K562 (cell line): ENCODE measurements at regions not wholly inside any gene's neighbourhood (a gene's known extent, or its start where the extent isn't known, plus 50 kb on each side); places are given as distances from the start of the nearest gene placed in this dataset.

ENCODE experiments used
- ATAC-seq: fragments of 200-7000 bp; cut with Tn5 transposase; 3 replicates; pipeline ENCODE4 v1.9.1; 2020; ENCODE audit warnings: moderate library complexity
- BruUV-seq: library from RNA; stranded (reverse); fragments of 400-500 nt; replicated peaks from 2 replicates; lab custom pipeline; 2021; lab: Mats Ljungman, UMichigan
- CTCF ChIA-PET: fragments of 300-600 bp; formaldehyde crosslinking; extraction: SDS; loops from one replicate; lab custom pipeline; 2021; ENCODE audit warnings: low intra/inter-chr PET ratio; lab: Yijun Ruan, JAX
- POLR2A ChIA-PET: fragments of 300-600, 350-650 bp; sonication (Branson Sonifier 250); formaldehyde crosslinking; extraction: SDS; loops from one replicate; lab custom pipeline; 2021; ENCODE audit warnings: antibody characterized with exemption, inconsistent platforms; lab: Yijun Ruan, JAX
- DNase-seq, 4 experiments: peaks; one replicate each; pipeline versions ENCODE4 v3.0.0 to v3.0.0-alpha.2; 2011 to 2018; ENCODE audit warnings: low spot score in 3 of 4, mixed read lengths in 3 of 4; ENCODE audit errors: extremely low read depth in 1 of 4
- FAIRE-seq: peaks from 2 replicates; lab custom pipeline; 2011; peaks lifted over from hg19 to GRCh38; lab: Jason Lieb, UNC
- H2AFZ ChIP-seq: 2 replicates; pipeline ENCODE4 v1.6.0; 2011; ENCODE audit warnings: low read depth, low read length, control low read depth, inconsistent platforms
- H3K27ac ChIP-seq: fragments of 200-600 bp; 3 replicates; pipeline ENCODE4 v1.8.0; 2011; ENCODE audit warnings: low read depth, mild to moderate bottlenecking, control low read depth, inconsistent platforms, low read length, moderate library complexity, mixed read lengths; ENCODE audit errors: extremely low read depth
- H3K27me3 ChIP-seq, 2 experiments: fragments of 300-600 bp in 1 of 2; 2 replicates in 1 of 2; 3 replicates in 1 of 2; pipeline versions ENCODE4 v1.6.0 to v1.8.0; 2011; ENCODE audit warnings: inconsistent platforms in 2 of 2, low read length in 2 of 2, mild to moderate bottlenecking in 1 of 2, mixed read lengths in 1 of 2, moderate library complexity in 1 of 2; ENCODE audit not compliant: control insufficient read depth in 2 of 2, insufficient read depth in 2 of 2
- H3K36me3 ChIP-seq: fragments of 300-600 bp; 3 replicates; pipeline ENCODE4 v1.8.0; 2011; ENCODE audit warnings: mild to moderate bottlenecking, low read length, inconsistent platforms; ENCODE audit not compliant: control insufficient read depth, insufficient read depth
- H3K4me1 ChIP-seq, 2 experiments: fragments of 200-600 bp in 1 of 2; replicated peaks in 1 of 2; 2 replicates in 1 of 2; 3 replicates in 1 of 2; pipeline versions ENCODE4 v1.5.1 to v1.8.0; 2011; ENCODE audit warnings: inconsistent platforms in 2 of 2, low read length in 2 of 2, mild to moderate bottlenecking in 1 of 2, mixed read lengths in 1 of 2, moderate library complexity in 1 of 2; ENCODE audit not compliant: control insufficient read depth in 2 of 2, insufficient read depth in 2 of 2
- H3K4me2 ChIP-seq: 2 replicates; pipeline ENCODE4 v1.6.1; 2011; ENCODE audit warnings: low read length, control low read depth, inconsistent platforms, mixed read lengths; ENCODE audit not compliant: insufficient read depth
- H3K4me3 ChIP-seq: fragments of 200-600 bp; sonication (generic), shearing (Covaris generic); 2 replicates; pipeline ENCODE4 v1.5.1; 2016; ENCODE audit warnings: control low read depth, inconsistent platforms
- H3K79me2 ChIP-seq: fragments of 200-600 bp; 3 replicates; pipeline ENCODE4 v1.8.0; 2011; ENCODE audit warnings: low read length, inconsistent platforms; ENCODE audit not compliant: control insufficient read depth, insufficient read depth
- H3K9ac ChIP-seq, 2 experiments: 2 replicates each; pipeline versions ENCODE4 v1.6.0 to v1.6.1; 2011; ENCODE audit warnings: low read depth in 2 of 2, low read length in 2 of 2, control low read depth in 1 of 2, inconsistent platforms in 1 of 2, mild to moderate bottlenecking in 1 of 2, mixed read lengths in 1 of 2; ENCODE audit not compliant: insufficient read depth in 1 of 2
- H3K9me1 ChIP-seq: one replicate; pipeline ENCODE4 v1.6.0; 2011; ENCODE audit warnings: inconsistent platforms, mild to moderate bottlenecking, low read length, moderate library complexity; ENCODE audit not compliant: control insufficient read depth, insufficient read depth
- H3K9me3 ChIP-seq: replicated peaks from 2 replicates; pipeline ENCODE4 v1.5.1; 2011; ENCODE audit warnings: low read depth, low read length, inconsistent platforms; ENCODE audit not compliant: control insufficient read depth, insufficient read depth
- H4K20me1 ChIP-seq: replicated peaks from 2 replicates; pipeline ENCODE4 v1.6.1; 2011; ENCODE audit warnings: low read length, inconsistent platforms, mixed read lengths; ENCODE audit not compliant: control insufficient read depth, insufficient read depth
- AFF4 ChIP-seq: sonication (generic); formaldehyde crosslinking; IDR thresholded peaks from 2 replicates; pipeline ENCODE4 v1.8.0; 2023; ENCODE audit warnings: mild to moderate bottlenecking, missing genetic modification reagents
- ATF4 ChIP-seq: fragments of 450-650 bp; formaldehyde crosslinking; IDR thresholded peaks from 2 replicates; pipeline ENCODE4 v1.4.0; 2022; ENCODE audit warnings: mild to moderate bottlenecking, moderate library complexity
- CC2D1A ChIP-seq: fragments of 450-650 bp; IDR thresholded peaks from 2 replicates; pipeline ENCODE4 v1.6.1; 2017; ENCODE audit warnings: mild to moderate bottlenecking
- CHCHD3 ChIP-seq: fragments of 250-450 bp; sonication (Bioruptor Pico); IDR thresholded peaks from 2 replicates; pipeline ENCODE4 v2.1.2; 2022; ENCODE audit warnings: mild to moderate bottlenecking
- CHD1 ChIP-seq: fragments of 200-600 bp; sonication (generic); IDR thresholded peaks from one replicate; pipeline ENCODE4 v1.6.1; 2012; ENCODE audit warnings: mild to moderate bottlenecking, moderate library complexity, low read length, inconsistent platforms
- DACH1 ChIP-seq: fragments of 450-650 bp; IDR thresholded peaks from 2 replicates; pipeline ENCODE4 v1.6.1; 2018; ENCODE audit not compliant: partially characterized antibody
- DEAF1 ChIP-seq: fragments of 450-650 bp; formaldehyde crosslinking; IDR thresholded peaks from 2 replicates; pipeline ENCODE4 v1.4.0; 2020; ENCODE audit warnings: mild to moderate bottlenecking, moderate library complexity
- KLF1 ChIP-seq: fragments of 450-650 bp; IDR thresholded peaks from 2 replicates; pipeline ENCODE4 v1.6.1; 2016; ENCODE audit warnings: missing genetic modification characterization, missing compliant biosample characterization
- L3MBTL2 ChIP-seq: fragments of 450-650 bp; IDR thresholded peaks from 2 replicates; pipeline ENCODE4 v1.6.1; 2016; ENCODE audit warnings: mild to moderate bottlenecking, moderate library complexity
- PATZ1 ChIP-seq: fragments of 250-450 bp; sonication (Bioruptor Pico); IDR thresholded peaks from 2 replicates; pipeline ENCODE4 v1.5.0; 2020; ENCODE audit warnings: mild to moderate bottlenecking, borderline replicate concordance
- PURB ChIP-seq: sonication (generic); formaldehyde crosslinking; IDR thresholded peaks from 2 replicates; pipeline ENCODE4 v1.9.0; 2021; ENCODE audit warnings: low read depth, mild to moderate bottlenecking, missing genetic modification reagents
- SMAD3 ChIP-seq: fragments of 450-650 bp; formaldehyde crosslinking; conservative IDR thresholded peaks from 2 replicates; pipeline ENCODE4 v1.4.0; 2020; ENCODE audit warnings: mild to moderate bottlenecking
- ZNF24 ChIP-seq: fragments of 450-650 bp; IDR thresholded peaks from 2 replicates; pipeline ENCODE4 v1.6.1; 2016
- WGBS: fragments of 100-300 bp; shearing (Covaris generic); methylation state at CpG from one replicate; pipeline ENCODE4 v1.1.6; 2016; ENCODE audit warnings: low coverage, mixed read lengths; ENCODE audit not compliant: insufficient coverage; ENCODE audit errors: missing lambda C conversion rate; 5-methylcytosine and 5-hydroxymethylcytosine counted together
- in situ Hi-C: fragments of 300-500 bp; cut with MboI; formaldehyde crosslinking; loops from 4 replicates; pipeline ENCODE4 v1.15.0; 2018; ENCODE audit warnings: inconsistent platforms, mixed read lengths
- intact Hi-C: fragments of 100-400 bp; cut with micrococcal nuclease; formaldehyde crosslinking; loops from 2 replicates; pipeline ENCODE4 v1.14.2; 2022

GRCh38 chr15:95591270-95591669 lies 739.2 kb upstream of the NR2F2 start (continued):
- TF ChIP-seq L3MBTL2 (no peak), DEAF1 (no peak), CHCHD3 (no peak), ZNF24 (no peak), CHD1 (no peak), PURB (CRISPR knock-in tag) (no peak)

- Histone ChIP-seq H4K20me1 (no peaks in the 10 kb centered on the region), H2AFZ (no peak overlapping the region), H3K27me3 (no peaks in the 10 kb centered on the region), H3K4me3 (no peak overlapping the region), H3K27ac (no peak overlapping the region), H3K36me3 (no peaks in the 10 kb centered on the region), H3K4me1 (no peaks in the 10 kb centered on the region), H3K9me3 (no peaks in the 10 kb centered on the region), H3K9me1 (no peaks in the 10 kb centered on the region), H3K9ac (no peak overlapping the region), H3K79me2 (no peaks in the 10 kb centered on the region), H3K4me2 (no peak overlapping the region)
- in situ Hi-C loops: no loop called here
- ChIA-PET CTCF (no interaction called here), POLR2A (interaction anchor here (1.2 kb wide), 1 partner anchor 21 kb away, joined by 3 read pairs; no protein-coding TSS in a partner anchor)
- no peak for ATAC-seq
- TF ChIP-seq ATF4 (no peak), CC2D1A (no peak), SMAD3 (no peak), PATZ1 (CRISPR knock-in tag) (no peak), DACH1 (no peak), AFF4 (CRISPR knock-in tag) (no peak), KLF1 (tag) (no peak)
- DNase-seq: no peak
- FAIRE-seq: no peak
- no TSS peak for BruUV-seq
- intact Hi-C loops: no loop called here
- WGBS: 10% methylated on average over 3 of the region's 3 CpGs
These were observed 738.6 kb upstream of the NR2F2 start for GRCh38 chr15:95591886-95592285.
